A673 (cell line): ENCODE measurements at regions not wholly inside any gene's neighbourhood (a gene's known extent, or its start where the extent isn't known, plus 50 kb on each side); places are given as distances from the start of the nearest gene placed in this dataset.

ENCODE experiments used
- BruUV-seq: library from RNA; stranded (reverse); fragments of 400-500 nt; replicated peaks from 2 replicates; lab custom pipeline; 2021; lab: Mats Ljungman, UMichigan
- CTCF ChIA-PET: fragments of 300-600 bp; sonication (Branson Sonifier 250); formaldehyde crosslinking; loops from one replicate; lab custom pipeline; 2022; ENCODE audit warnings: antibody characterized with exemption; lab: Charles Lee
- POLR2A ChIA-PET: fragments of 300-600 bp; sonication (Branson Sonifier 250); formaldehyde crosslinking; loops from one replicate; lab custom pipeline; 2022; ENCODE audit warnings: antibody characterized with exemption; ENCODE audit not compliant: low non-redundant PET; lab: Charles Lee
- DNase-seq: peaks from one replicate; pipeline ENCODE4 v3.0.0-alpha.2; 2015; ENCODE audit warnings: low spot score
- H3K27ac ChIP-seq: fragments of 200-600 bp; sonication (generic); 2 replicates; pipeline ENCODE4 v1.5.1; 2016; ENCODE audit warnings: mixed run types, low read depth, mild to moderate bottlenecking, mixed read lengths, antibody characterized with exemption, low read length; ENCODE audit not compliant: poor library complexity, severe bottlenecking
- H3K27me3 ChIP-seq: fragments of 200-600 bp; sonication (generic); replicated peaks from 2 replicates; pipeline ENCODE4 v1.6.1; 2017; ENCODE audit warnings: mixed run types, low read depth, mild to moderate bottlenecking, mixed read lengths, antibody characterized with exemption, low read length; ENCODE audit not compliant: insufficient read depth, poor library complexity
- H3K36me3 ChIP-seq: fragments of 200-600 bp; sonication (generic); 2 replicates; pipeline ENCODE4 v1.6.1; 2016; ENCODE audit warnings: mixed run types, mild to moderate bottlenecking, mixed read lengths, antibody characterized with exemption, low read length; ENCODE audit not compliant: insufficient read depth, poor library complexity, severe bottlenecking
- H3K4me1 ChIP-seq: fragments of 200-600 bp; sonication (generic); 2 replicates; pipeline ENCODE4 v1.6.1; 2017; ENCODE audit warnings: mixed run types, mild to moderate bottlenecking, mixed read lengths, antibody characterized with exemption, low read length; ENCODE audit not compliant: insufficient read depth, poor library complexity, severe bottlenecking
- H3K4me3 ChIP-seq: fragments of 200-600 bp; sonication (generic); 2 replicates; pipeline ENCODE4 v1.5.1; 2016; ENCODE audit warnings: low read depth, mixed run types, mild to moderate bottlenecking, mixed read lengths, low read length; ENCODE audit not compliant: poor library complexity, severe bottlenecking
- H3K9me3 ChIP-seq: fragments of 200-600 bp; sonication (generic); 2 replicates; pipeline ENCODE4 v1.6.1; 2016; ENCODE audit warnings: mixed run types, low read depth, mild to moderate bottlenecking, mixed read lengths, antibody characterized with exemption, low read length; ENCODE audit not compliant: poor library complexity, severe bottlenecking
- EZH2 ChIP-seq: fragments of 200-600 bp; sonication (generic); IDR thresholded peaks from 2 replicates; pipeline ENCODE4 v1.6.1; 2017; ENCODE audit warnings: borderline replicate concordance, low read depth, mild to moderate bottlenecking, mixed read lengths, antibody characterized with exemption, low read length; ENCODE audit not compliant: poor library complexity, severe bottlenecking
- intact Hi-C: fragments of 100-400 bp; cut with micrococcal nuclease; formaldehyde crosslinking; loops from one replicate; pipeline ENCODE4 v1.10.0; 2022; ENCODE audit not compliant: unreplicated experiment
- TF ChIP-seq, protein P1 (sequence below): fragments of 300-800, 200-600 bp; sonication (generic); conservative IDR thresholded peaks from 2 replicates; pipeline ENCODE4 v1.5.1; 2017; ENCODE audit warnings: low read depth, mild to moderate bottlenecking, antibody characterized with exemption, low read length, moderate library complexity, mixed read lengths

DNA sequence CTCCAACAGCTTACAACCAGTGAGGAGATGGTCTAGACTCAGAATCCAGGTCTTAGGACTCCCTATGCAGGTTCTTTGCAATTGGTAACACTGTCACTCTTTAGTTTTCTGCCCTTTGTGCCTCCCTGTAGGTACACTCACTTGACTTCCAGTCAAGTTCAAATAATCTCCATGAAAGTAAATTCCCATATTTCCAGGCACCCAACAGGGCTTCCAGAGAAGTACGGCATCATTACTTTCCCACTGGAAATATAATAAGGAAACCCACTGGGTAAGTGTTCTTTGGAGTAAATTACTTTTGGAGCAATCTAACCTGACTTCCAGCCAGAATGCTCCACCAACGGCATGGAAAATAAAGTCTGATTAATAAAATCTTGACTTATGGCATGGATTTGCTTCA, 338.9 kb downstream of the HNRNPD start:
- CTCF ChIA-PET: no interaction called here
- BruUV-seq: no TSS peak
- no peak overlapping the region for H3K4me3 ChIP-seq

DNA sequence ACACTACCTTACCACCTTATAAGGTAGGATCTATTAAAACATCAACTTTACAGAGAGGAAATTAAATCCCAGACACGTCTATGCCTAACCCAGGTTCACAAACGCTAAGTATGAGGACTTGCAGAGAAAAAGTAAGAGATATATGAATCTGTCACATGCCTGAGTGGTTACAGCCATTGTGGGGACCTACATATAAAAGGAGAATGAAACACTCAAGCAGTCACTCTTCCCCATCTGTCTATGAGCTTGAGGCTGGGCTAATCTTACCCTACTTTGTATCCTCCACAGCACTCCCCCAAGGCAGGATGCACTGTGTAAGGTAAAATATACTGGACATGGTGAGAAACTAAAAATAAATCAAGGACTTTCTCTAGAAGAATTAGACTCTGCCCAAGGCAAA, 339.9 kb downstream of the HNRNPD start:
- CTCF ChIA-PET: no interaction called here

More for the DNA sequence above, 338.9 kb downstream of the HNRNPD start:
- TF ChIP-seq EZH2: no peak
- TF ChIP-seq, protein P1, sequence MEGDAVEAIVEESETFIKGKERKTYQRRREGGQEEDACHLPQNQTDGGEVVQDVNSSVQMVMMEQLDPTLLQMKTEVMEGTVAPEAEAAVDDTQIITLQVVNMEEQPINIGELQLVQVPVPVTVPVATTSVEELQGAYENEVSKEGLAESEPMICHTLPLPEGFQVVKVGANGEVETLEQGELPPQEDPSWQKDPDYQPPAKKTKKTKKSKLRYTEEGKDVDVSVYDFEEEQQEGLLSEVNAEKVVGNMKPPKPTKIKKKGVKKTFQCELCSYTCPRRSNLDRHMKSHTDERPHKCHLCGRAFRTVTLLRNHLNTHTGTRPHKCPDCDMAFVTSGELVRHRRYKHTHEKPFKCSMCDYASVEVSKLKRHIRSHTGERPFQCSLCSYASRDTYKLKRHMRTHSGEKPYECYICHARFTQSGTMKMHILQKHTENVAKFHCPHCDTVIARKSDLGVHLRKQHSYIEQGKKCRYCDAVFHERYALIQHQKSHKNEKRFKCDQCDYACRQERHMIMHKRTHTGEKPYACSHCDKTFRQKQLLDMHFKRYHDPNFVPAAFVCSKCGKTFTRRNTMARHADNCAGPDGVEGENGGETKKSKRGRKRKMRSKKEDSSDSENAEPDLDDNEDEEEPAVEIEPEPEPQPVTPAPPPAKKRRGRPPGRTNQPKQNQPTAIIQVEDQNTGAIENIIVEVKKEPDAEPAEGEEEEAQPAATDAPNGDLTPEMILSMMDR: no peak
- no peak for DNase-seq
- POLR2A ChIA-PET: no interaction called here
- H3K9me3 ChIP-seq: no peaks in the 10 kb centered on the region
- no peaks in the 10 kb centered on the region for H3K4me1 ChIP-seq
- H3K27ac ChIP-seq: no peak overlapping the region
- intact Hi-C loops: no loop called here
- H3K27me3 ChIP-seq: no peaks in the 10 kb centered on the region
- no peaks in the 10 kb centered on the region for H3K36me3 ChIP-seq

DNA sequence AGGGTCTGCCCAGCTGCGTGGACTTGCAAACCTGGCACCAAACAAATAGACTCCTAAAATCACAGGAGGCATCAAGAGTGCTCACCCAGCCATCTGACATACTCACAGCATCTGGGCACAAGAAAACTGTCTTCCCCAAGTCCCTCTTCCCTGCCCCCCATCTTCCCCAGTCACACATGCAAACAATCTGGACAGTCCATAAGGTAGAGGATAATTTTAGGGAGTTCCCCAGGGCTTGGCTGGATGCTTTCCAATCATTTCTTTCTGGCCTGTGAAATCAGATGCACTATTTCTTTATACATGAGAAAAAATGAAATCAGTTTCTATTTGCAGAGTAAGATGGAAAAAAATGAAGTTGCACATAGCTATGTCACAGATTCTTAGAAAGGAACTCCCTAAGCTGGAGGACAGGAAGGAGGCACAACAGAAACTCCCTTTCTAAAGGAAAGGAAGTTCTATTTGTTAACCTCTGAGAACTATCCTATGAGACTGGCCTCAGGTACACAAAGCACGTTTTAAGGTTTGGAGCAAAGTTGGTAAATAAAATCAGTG, 342.3 kb downstream of the HNRNPD start:
- Histone ChIP-seq H3K9me3 (no peaks in the 10 kb centered on the region), H3K27ac (no peak overlapping the region), H3K27me3 (no peaks in the 10 kb centered on the region), H3K4me3 (no peak overlapping the region), H3K36me3 (no peaks in the 10 kb centered on the region), H3K4me1 (no peaks in the 10 kb centered on the region)
- ChIA-PET CTCF (no interaction called here), POLR2A (interaction anchor here (0.6 kb wide), 1 partner anchor 721 kb away, joined by 3 read pairs; no protein-coding TSS in a partner anchor)
- no peak for DNase-seq
- TF ChIP-seq, protein P1: no peak
- no peak for TF ChIP-seq EZH2
- BruUV-seq: no TSS peak
- intact Hi-C loops: no loop called here

More for the DNA sequence above, 339.9 kb downstream of the HNRNPD start:
- H3K9me3 ChIP-seq: no peaks in the 10 kb centered on the region
- no peak for DNase-seq
- no peaks in the 10 kb centered on the region for H3K27me3 ChIP-seq
- no peaks in the 10 kb centered on the region for H3K36me3 ChIP-seq
- no peaks in the 10 kb centered on the region for H3K4me1 ChIP-seq
- POLR2A ChIA-PET: no interaction called here
- no peak overlapping the region for H3K4me3 ChIP-seq
- H3K27ac ChIP-seq: no peak overlapping the region
- no peak for TF ChIP-seq EZH2
- TF ChIP-seq, protein P1: no peak
- no TSS peak for BruUV-seq
- intact Hi-C loops: no loop called here
